ENCODE measurements at regions not wholly inside any gene's neighbourhood (a gene's known extent, or its start where the extent isn't known, plus 50 kb on each side); places are given as distances from the start of the nearest gene placed in this dataset.

DNA sequence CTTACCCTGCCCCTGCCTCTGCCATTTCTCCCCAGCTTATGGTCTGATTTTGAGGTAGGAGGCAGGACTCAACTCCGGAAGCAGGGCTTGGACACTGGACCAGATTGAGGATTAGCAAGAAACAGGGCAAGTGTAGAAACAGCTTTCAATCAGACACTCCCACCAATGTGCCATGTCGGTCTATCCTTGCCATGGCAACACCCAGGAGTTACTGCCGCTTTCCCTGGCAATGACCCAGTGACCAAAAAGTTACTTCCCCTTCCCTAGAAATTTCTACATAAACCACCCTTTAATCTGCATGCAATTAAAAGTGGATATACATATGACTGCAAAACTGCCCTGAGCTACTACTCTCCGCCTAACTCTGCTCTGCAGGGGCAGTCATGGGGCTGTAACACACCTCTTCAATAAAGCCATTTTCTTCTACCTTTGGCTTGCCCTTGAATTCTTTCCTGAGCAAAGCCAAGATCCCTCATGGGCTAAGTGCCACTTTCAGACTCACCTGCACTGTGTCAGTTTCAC lies 156.7 kb downstream of the LPIN1 start:
- H3K4me3 ChIP-seq: no peak overlapping the region
- 82% methylated on average over 4 of the region's 4 CpGs for WGBS
- DNase-seq (ENCODE audit: low spot score): no peak
- H3K36me3 ChIP-seq: no peaks in the 10 kb centered on the region
- H3K9me3 ChIP-seq: no peaks in the 10 kb centered on the region
- no peaks in the 10 kb centered on the region for H3K27me3 ChIP-seq (replicated peaks; ENCODE audit: insufficient read depth)
- H3K4me1 ChIP-seq (replicated peaks): no peaks in the 10 kb centered on the region
- no peak overlapping the region for H3K27ac ChIP-seq
- intact Hi-C loops (cut with DNase I): no loop called here
- TF ChIP-seq, protein P1, sequence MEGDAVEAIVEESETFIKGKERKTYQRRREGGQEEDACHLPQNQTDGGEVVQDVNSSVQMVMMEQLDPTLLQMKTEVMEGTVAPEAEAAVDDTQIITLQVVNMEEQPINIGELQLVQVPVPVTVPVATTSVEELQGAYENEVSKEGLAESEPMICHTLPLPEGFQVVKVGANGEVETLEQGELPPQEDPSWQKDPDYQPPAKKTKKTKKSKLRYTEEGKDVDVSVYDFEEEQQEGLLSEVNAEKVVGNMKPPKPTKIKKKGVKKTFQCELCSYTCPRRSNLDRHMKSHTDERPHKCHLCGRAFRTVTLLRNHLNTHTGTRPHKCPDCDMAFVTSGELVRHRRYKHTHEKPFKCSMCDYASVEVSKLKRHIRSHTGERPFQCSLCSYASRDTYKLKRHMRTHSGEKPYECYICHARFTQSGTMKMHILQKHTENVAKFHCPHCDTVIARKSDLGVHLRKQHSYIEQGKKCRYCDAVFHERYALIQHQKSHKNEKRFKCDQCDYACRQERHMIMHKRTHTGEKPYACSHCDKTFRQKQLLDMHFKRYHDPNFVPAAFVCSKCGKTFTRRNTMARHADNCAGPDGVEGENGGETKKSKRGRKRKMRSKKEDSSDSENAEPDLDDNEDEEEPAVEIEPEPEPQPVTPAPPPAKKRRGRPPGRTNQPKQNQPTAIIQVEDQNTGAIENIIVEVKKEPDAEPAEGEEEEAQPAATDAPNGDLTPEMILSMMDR (IDR thresholded peaks at IDR 0.05): no peak
- TF ChIP-seq POLR2AphosphoS5 (IDR thresholded peaks at IDR 0.05): no peak
- TF ChIP-seq POLR2A (IDR thresholded peaks at IDR 0.05): no peak

DNA sequence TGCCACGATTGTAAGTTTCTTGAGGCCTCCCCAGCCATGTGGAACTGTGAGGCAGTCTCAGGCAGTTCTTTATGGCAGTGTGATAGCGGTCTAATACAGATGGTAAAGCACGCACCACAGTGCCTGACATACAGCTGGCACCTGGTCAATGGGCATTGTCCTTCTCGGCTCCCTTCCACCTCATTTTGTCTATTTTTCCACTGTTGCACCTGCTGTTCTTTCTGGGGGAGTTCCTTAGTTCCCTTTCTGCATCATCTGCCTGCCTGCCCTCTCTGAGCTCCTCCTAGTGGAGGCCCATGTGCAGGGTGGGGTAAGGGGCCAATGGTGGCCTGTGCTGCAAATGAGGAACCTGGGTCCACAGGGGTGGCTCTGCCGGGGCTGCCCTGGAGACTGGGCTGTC lies 157.6 kb downstream of the LPIN1 start:
- Histone ChIP-seq H3K4me1 (replicated peaks) (no peaks in the 10 kb centered on the region), H3K27ac (no peak overlapping the region), H3K9me3 (no peaks in the 10 kb centered on the region), H3K36me3 (no peaks in the 10 kb centered on the region), H3K27me3 (replicated peaks; ENCODE audit: insufficient read depth) (no peaks in the 10 kb centered on the region), H3K4me3 (no peak overlapping the region)
- 79% methylated on average over 5 of the region's 5 CpGs for WGBS
- no peak for TF ChIP-seq POLR2AphosphoS5 (IDR thresholded peaks at IDR 0.05)
- TF ChIP-seq, protein P1 (IDR thresholded peaks at IDR 0.05): no peak
- TF ChIP-seq POLR2A (IDR thresholded peaks at IDR 0.05): no peak
- intact Hi-C loops (cut with DNase I): no loop called here
- DNase-seq (ENCODE audit: low spot score): no peak

DNA sequence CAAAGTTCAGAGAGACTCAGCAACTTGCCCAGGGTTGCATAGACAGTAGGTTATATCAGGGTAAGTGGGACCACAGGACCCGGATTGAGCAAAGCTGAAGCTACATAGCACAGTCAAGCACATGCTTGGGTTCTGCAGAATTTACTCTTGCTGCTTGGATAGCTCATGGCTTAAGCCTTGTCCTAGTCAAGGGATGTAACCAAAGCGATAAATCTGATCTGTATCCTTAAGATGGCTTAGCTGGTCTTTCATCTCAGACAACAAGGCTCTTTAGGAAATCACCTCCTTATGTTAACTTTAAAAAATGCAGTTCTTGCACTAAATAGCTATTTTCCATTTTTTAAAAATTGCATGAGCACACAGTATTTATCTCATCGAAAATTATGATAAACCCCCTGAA lies 158.5 kb downstream of the LPIN1 start:
- TF ChIP-seq POLR2A (IDR thresholded peaks at IDR 0.05) (no peak), POLR2AphosphoS5 (IDR thresholded peaks at IDR 0.05) (no peak)
- TF ChIP-seq, protein P1 (IDR thresholded peaks at IDR 0.05): no peak

DNA sequence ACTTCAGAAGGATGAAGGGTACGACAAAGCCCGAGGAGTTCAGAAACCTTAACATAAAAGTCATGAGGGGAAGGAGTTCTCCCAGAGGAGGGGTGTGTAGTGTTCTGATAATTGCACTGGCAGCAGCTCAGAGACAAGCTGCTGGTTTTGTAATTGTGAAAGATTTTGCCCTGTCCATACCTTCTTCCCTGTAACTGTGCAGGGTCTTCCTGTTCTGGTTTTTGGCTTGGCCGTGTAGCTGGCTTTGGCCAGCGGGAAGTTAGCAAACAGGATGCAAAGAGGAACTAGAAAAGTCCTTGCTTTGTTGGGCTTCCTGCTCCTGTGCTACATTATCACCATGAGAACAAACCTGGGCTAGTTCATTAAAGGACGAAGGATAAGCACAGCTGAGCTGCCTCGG lies 160.8 kb downstream of the LPIN1 start:
- no peak overlapping the region for H3K4me3 ChIP-seq
- no peaks in the 10 kb centered on the region for H3K27me3 ChIP-seq (replicated peaks; ENCODE audit: insufficient read depth)
- no peak overlapping the region for H3K27ac ChIP-seq
- H3K4me1 ChIP-seq (replicated peaks): no peaks in the 10 kb centered on the region
- no peaks in the 10 kb centered on the region for H3K9me3 ChIP-seq
- H3K36me3 ChIP-seq: no peaks in the 10 kb centered on the region
- TF ChIP-seq POLR2AphosphoS5 (IDR thresholded peaks at IDR 0.05) (no peak), POLR2A (IDR thresholded peaks at IDR 0.05) (no peak)
- TF ChIP-seq, protein P1 (IDR thresholded peaks at IDR 0.05): no peak
- WGBS: 89% methylated on average over 6 of the region's 6 CpGs
- intact Hi-C loops (cut with DNase I): no loop called here
- no peak for DNase-seq (ENCODE audit: low spot score)

More for the DNA sequence above, 158.5 kb downstream of the LPIN1 start:
- WGBS: 95% methylated on average over 3 of the region's 3 CpGs
- intact Hi-C loops (cut with DNase I): no loop called here
- no peak for DNase-seq (ENCODE audit: low spot score)
- Histone ChIP-seq H3K4me1 (replicated peaks) (no peaks in the 10 kb centered on the region), H3K36me3 (no peaks in the 10 kb centered on the region), H3K27me3 (replicated peaks; ENCODE audit: insufficient read depth) (no peaks in the 10 kb centered on the region), H3K9me3 (no peaks in the 10 kb centered on the region), H3K27ac (no peak overlapping the region), H3K4me3 (no peak overlapping the region)

DNA sequence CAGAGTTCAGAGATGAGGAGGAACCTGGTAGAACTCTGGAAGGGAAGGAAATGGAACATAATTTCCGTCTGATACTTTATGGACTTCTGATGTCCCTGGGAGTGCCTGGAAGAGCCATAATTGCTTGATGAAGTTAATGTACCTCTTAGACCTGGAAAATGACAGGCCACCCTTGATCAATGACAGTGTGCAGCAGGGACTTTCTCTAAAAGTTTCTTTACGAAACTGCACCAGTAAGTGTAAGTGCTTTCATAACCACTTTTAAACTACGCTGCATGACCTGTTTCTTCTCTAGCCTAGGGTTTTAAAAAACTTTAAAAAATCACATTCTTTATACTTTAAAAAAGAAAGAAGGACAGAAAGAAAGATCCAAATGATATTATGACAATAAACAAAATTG lies 164.5 kb downstream of the LPIN1 start:
- DNase-seq (ENCODE audit: low spot score): no peak
- intact Hi-C loops (cut with DNase I): no loop called here
- no peaks in the 10 kb centered on the region for H3K36me3 ChIP-seq
- no peaks in the 10 kb centered on the region for H3K9me3 ChIP-seq
- no peaks in the 10 kb centered on the region for H3K4me1 ChIP-seq (replicated peaks)
- H3K27me3 ChIP-seq (replicated peaks; ENCODE audit: insufficient read depth): no peaks in the 10 kb centered on the region
- WGBS: 93% methylated on average over 3 of the region's 3 CpGs
- TF ChIP-seq, protein P1 (IDR thresholded peaks at IDR 0.05): no peak
- TF ChIP-seq POLR2AphosphoS5 (IDR thresholded peaks at IDR 0.05) (no peak), POLR2A (IDR thresholded peaks at IDR 0.05) (no peak)
- H3K4me3 ChIP-seq: no peak overlapping the region
- H3K27ac ChIP-seq: no peak overlapping the region
